ENCODE measurements at regions not wholly inside any gene's neighbourhood (a gene's known extent, or its start where the extent isn't known, plus 50 kb on each side); places are given as distances from the start of the nearest gene placed in this dataset.

GRCh38 chr14:89660166-89660565 is 243.1 kb upstream of the FOXN3 start:
- no peak for DNase-seq

GRCh38 chr14:89658977-89659670 is 242.1 kb upstream of the FOXN3 start:
- DNase-seq: no peak

GRCh38 chr14:89657014-89657413 is 240.0 kb upstream of the FOXN3 start:
- no peak for DNase-seq

DNA sequence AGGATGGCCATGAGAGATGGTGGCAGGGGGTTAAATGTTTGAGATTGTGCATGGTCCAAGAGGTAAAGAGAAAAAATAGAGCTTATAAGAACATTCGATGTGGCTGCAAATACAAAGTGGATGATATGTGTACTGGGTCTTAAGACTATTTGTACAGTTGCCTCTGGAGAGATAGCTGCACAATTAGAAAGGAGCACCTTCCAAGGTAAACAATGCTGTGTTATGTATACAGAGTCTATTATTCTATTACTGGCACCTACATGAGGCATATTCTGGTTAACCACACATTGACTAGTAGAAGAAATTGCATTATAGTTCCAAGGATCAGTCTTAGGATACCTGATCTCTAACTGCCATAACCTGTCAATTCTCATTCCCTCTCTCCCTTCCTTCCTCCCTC is 238.0 kb upstream of the FOXN3 start:
- no peak for DNase-seq

DNA sequence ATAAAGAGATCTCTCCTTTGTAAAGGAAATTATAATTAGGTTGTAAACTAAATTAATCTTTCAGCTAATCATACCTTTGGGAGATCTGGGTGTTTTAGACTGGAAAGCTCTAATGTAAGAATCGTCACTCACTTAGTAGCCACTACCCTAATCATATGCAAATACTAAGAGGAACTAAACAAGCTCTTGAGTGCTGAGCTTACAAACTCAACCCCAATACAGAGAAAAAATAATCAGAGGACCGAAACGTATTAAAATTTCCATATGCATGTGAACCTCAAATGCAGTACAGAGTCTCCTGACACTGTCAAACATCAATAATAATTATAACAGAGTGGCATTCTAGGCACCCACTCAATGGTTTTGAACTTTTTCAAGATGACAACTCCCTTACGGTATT is 235.3 kb upstream of the FOXN3 start:
- DNase-seq: no peak

DNA sequence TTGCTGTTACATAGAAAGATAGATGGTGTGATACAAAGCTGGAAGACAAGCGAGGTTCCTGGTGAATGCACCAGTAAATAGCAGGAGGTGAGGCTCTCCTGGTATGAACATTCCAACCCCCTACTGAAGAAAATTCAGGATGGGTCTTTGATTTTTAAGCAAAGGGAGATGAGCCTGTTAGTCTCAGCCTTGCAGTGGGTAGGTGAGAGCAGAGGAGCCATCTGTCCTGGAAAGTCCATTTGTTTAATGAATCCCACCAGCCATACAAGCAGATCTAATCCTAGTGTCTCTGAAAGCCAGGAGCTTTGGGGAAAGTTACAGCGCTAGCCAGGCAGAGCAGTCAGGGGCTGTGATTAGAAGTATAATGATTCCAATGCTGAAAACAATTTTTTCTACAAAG is 234.8 kb upstream of the FOXN3 start:
- DNase-seq: no peak

GRCh38 chr14:89650077-89650978 is 233.3 kb upstream of the FOXN3 start:
- DNase-seq: no peak

DNA sequence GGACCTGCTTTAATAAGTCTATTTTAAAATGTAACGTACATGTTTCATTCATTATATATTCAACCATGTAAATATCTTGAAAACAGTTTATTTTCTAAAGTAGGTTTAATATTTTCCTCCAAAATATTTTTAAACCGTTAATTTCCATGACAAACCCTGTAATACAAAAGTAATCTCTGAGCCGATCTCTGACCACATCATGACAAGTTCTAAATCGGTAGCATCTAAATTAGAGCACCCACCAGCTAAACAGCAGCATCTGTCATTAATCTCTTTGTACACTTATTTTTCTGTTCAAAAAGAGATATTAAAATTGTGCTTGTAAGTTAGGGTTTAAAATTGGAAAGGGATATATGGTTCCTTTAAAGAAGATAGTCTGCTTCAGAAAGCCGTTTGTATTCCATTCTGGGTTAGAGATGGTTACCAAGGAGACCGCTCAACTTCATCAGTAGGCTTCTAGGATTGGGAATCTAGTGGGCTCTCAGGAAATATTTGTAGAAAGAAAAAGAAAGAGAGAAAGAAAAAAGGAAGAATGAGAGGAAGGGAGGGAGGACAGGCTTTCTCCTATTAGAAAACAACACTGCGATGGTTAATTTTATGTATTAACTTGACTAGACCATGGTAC is 232.5 kb upstream of the FOXN3 start:
- DNase-seq: no peak

DNA sequence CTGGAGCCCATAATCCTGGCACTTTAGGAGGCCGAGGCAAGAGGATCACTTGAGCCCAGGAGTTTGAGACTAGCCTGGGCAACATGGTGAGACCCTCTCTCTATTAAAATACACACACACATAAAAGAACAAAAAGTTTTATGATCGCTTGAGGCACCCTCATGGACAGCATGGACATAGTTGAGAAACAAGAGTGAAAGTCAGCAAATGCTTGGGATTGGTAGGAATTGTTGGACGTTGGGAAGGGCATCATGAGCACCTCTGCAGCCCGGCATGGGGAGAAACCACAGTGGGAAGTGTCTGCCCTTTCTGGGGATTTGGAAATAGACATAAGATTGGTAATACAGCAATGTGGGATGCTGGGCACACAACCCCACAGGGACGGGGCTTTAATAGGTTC is 231.9 kb upstream of the FOXN3 start:
- no peak for DNase-seq

DNA sequence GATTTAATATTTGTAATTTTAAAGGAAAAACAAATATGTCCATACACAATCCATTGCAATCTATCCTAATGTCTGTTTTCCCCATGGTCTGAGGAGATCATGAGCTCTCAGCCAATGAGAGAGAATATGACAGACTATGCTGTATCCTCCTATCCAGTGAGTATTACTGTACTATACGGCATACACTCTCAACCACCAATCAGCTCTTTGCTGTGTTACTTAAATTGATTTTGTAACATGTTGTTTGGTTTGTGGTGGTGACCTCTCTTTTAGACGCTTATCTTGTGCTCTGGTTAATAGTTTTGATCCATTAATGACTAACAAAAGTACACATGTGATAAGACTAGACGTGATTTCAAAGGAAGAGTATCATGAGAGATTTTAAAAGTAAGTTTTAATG is 231.5 kb upstream of the FOXN3 start:
- no peak for DNase-seq

- DNase-seq: no peak
Observed at GRCh38 chr14:89646971-89647370, 229.9 kb upstream of the FOXN3 start.

DNA sequence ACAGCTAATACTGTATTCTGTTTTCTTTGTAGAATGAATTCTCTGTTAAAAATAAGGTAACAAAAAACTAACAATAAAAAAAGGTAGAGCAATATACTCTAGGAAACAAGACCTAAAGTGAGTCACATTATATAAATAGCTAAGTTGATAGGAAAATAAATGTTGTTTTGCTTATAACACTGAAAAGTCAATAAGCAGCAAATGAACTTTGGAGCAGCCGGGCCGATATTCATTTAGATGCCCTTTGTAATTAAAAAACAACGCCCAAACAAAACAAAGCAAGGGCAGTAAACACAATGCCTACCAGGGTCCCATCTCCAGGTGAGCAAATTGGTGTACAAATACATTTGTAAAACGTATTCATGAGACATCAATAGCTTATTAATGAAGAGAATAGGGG is 227.6 kb upstream of the FOXN3 start:
- no peak for DNase-seq

DNA sequence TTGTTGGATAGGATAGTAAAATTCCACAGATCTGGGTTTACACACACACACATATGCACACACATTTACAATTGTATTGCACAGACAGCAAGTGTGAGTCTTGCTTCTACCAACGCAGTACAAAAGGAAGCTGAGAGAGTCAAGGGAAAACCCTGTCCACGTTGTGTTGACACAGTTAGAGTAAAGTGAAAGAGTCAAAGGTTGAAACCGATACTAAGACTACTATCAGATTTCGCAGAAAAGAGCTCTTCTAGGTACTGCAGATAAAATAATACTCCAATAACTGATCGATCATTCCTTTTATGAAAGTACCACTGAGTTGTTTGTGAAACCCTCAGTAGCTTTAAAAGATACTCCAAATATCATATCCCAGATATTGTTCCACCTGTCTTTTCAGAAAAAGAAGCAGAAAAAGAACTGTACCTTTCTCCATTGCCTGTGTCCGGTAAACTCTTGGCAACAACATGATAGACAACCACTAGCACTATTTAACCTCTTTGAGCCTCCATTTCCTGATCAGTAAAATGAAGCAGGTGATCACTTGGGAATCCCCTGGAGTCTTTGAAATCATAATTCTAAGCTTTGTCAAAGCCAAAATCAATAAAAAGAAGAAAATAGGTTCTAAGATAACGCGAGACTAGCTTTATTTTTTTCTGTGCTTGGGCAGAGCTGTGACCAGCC is 224.6 kb upstream of the FOXN3 start:
- peak; percentile 49 to 84 for DNase-seq

GRCh38 chr14:89640141-89640540 is 223.1 kb upstream of the FOXN3 start:
- DNase-seq: no peak

GRCh38 chr14:89639687-89640086 is 222.7 kb upstream of the FOXN3 start:
- DNase-seq: no peak

- DNase-seq: peak in 1 of 2 donors; percentile 66
Observed at GRCh38 chr14:89638891-89639290, 221.9 kb upstream of the FOXN3 start.

GRCh38 chr14:89637581-89637980 is 220.5 kb upstream of the FOXN3 start:
- no peak for DNase-seq

- no peak for DNase-seq
Observed at GRCh38 chr14:89635615-89636014, 218.6 kb upstream of the FOXN3 start.

- DNase-seq: no peak
Observed at GRCh38 chr14:89634037-89634436, 217.0 kb upstream of the FOXN3 start.

GRCh38 chr14:89630101-89630829 is 213.2 kb upstream of the FOXN3 start:
- DNase-seq: no peak

- DNase-seq: no peak
Observed at GRCh38 chr14:89629383-89629782, 212.3 kb upstream of the FOXN3 start.

DNA sequence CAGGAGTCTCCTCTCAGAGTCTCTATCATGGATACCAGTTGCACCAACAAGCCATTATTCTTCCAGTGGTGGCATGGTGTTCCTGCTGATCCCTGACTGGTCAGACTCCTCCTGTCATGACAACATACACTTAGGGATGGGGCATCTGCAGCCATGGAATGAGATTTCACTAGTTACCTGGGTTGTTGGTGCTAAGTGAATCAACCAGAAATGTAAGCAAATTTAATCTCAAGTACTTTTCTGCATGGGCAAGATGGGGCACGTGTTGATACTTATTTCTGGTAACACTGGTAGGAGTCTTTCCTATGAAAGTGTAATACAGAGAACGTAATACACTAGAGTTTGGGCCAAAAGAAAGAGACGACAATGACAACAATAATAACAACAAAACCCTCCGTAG is 211.5 kb upstream of the FOXN3 start:
- DNase-seq: no peak
